HG02852 (cell line): ENCODE measurements at regions not wholly inside any gene's neighbourhood (a gene's known extent, or its start where the extent isn't known, plus 50 kb on each side); places are given as distances from the start of the nearest gene placed in this dataset.
"Not testable (repeated sequence)": the region's sequence is repeated elsewhere in the genome, so short reads cannot be mapped to it uniquely, and the experiment has no call there.

ENCODE experiments used
- ATAC-seq: cut with Tn5 transposase; IDR thresholded peaks from one replicate; pipeline ENCODE4 v1.9.1; 2021; ENCODE audit warnings: mild to moderate bottlenecking, moderate library complexity; ENCODE audit not compliant: unreplicated experiment

DNA sequence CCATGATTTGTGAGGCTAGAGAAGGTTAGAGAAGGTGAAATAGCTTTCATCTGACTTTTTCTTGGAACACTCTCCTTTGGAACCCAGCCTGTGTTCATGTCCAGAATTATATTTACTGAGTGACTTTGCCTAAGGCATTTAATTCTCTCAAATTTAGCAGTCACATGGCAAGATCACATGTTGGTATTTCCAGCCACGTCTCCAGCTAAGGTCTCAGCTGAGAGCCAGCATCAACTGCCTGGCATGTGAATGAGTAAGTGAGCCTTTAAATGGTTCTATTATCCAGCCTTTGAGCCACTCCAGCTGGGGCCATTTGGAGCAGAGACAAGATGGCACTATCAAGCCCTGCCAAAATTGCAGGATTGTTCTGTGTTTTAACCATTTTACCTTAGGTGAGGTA is 130.2 kb upstream of the SGO1 start:
- no peak for ATAC-seq

DNA sequence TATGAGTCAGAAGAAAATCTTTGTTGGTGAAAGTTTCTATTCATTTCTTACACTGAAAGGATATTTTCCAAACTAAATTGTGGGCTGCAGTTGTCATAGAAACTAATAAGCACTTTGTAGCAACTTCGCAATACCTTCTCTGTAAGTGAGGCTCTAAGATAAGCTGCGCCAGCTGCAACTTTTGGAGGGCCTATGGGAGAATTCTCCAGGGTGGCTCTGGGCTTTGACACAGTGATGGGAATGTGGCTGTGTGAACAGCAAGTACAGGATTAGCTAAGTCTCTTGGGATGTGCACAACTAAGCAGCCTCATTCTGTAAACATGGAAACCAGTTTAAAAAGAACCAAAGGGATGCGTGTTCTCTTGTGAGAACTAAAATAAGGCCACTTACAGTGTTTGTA is 124.6 kb upstream of the SGO1 start:
- ATAC-seq = no peak

DNA sequence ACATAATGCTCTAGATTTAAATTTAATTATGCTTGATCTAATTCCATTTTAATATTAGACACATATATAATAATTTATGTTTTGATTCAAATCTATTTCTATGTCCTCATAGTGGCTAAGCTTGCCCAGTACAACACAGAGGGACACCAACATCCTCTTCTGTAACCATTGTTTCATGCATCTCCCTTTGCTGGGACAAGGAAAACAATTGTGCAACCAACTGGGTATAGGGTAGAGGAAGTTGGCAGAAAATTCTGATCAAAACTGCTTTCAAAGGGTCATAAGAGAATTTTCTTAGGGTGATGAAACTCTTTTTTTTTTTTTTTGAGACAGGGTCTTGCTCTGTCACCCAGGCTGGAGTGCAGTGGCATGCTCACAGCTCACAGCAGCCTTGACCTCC is 121.4 kb upstream of the SGO1 start:
- ATAC-seq = no peak

DNA sequence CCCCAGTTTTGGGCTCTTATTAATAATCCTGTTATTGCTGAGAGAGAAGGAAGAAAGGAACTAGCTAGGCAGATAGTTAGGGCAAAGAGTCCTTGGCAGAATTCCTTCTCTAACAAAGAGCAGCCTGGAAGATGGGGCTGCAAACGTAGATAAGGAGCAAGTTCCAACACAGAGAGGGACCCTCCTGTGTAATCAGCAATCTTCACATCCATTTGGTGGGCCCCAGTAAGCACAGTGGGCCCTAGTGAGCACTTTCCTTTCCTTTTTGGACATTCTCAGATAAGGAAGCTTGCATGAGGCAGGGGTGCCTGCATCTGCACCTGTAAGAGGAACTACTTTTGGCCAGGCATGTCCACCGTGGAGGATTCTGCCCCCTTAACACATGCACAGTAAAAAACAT is 119.6 kb upstream of the SGO1 start:
- no peak for ATAC-seq

DNA sequence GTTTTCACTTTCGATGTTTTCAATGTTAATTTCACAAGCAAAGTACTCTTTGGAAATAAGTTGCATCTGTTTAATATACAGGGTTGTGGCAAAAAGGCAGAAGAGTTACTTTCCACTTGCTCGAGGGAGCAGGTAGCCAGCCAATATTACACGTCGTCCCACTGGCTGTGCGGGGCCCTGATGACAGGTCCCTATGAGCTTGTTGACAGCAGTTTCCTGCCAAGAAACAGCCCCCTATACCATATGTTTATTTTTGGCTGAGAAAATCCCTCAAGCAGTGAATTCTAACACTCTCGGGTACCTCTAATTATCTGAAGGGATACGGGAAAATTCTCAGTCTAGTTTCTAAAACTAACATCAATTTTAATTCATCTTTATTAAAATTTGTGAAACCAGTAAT is 116.8 kb upstream of the SGO1 start:
- no peak for ATAC-seq

DNA sequence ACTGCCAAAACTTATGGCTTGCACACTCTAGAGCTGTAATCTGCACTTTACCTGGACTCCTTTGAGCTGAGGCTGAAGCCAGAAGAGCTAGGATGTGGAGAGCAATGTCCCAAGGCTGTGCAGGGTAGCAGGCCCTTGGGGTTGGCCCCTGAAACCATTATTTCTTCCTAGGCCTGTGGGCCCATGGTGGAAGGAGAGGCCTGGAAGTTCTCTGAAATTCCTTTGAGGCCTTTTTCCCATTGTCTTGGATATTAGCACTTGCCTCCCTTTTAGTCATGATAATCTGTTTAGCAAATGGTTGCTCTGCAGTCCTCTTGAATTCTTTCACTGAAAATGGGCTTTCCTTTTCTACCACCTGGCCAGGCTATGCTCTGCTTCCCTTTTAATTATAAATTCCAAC is 102.0 kb upstream of the SGO1 start:
- ATAC-seq = no peak

DNA sequence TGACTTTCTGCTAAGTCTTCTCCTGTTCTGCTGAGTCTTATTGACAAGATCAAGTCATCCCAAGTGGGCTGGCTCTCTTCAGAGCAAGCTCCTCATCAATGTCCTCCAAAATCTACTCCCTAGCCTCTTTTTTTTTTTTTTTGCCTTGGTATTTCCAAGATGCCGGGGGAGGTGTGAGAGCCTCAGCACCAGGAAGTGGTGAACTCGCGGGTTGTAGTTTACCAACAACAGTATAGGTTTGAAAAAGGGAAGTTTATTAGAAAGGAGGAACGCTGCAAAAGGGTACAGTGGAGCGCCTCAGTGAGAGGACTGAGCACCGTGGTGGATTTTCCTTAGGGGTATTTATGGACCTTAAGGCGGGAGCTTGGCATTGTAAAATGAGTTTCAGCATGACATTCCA is 94.3 kb upstream of the SGO1 start:
- no peak for ATAC-seq

DNA sequence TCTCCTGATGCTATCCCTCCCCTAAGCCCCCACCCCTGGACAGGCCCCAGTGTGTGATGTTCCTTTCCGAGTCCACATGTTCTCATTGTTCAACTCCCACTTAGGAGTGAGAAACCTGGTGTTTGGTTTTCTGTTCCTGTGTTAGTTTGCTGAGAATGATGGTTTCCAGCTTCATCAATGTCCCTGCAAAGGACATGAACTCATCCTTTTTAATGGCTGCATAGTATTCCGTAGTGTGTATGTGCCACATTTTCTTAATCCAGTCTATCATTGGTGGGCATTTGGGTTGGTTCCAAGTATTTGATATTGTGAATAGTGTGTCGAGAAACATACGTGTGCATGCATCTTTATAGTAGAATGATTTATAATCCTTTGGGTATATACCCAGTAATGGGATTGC is 80.0 kb upstream of the SGO1 start:
- not testable (repeated sequence) for ATAC-seq

DNA sequence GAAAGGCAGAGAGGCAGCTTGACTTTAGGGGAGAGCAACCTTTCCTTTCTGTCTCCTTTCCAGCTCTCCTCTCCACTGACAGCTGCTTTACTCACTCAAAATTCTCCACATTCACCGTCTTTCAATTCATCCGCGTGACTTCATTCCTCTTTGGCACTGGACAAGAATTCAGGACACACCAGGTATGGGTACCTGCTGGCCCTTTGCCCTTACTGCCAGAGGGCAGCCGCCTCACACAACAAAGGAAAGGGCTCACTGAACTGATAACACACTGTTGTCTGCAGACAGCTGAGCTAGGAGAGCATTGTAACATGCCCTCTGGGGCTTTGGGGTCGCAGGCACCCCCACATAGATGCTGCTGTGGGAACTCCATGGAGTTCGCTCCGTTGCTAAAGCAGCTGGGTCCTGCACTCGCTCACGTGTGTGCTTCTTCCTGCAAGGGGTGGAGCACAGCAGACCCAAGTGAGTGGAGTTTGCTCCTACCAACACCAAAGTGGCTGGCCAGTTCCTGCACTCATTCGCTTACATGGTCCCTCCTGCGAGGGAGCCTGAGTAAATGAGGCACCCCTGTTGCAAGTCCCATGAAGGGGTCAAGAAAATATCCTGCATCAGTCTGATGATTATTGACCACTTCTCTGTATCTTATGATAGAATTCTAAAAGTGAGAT is 79.0 kb upstream of the SGO1 start:
- ATAC-seq = no peak

DNA sequence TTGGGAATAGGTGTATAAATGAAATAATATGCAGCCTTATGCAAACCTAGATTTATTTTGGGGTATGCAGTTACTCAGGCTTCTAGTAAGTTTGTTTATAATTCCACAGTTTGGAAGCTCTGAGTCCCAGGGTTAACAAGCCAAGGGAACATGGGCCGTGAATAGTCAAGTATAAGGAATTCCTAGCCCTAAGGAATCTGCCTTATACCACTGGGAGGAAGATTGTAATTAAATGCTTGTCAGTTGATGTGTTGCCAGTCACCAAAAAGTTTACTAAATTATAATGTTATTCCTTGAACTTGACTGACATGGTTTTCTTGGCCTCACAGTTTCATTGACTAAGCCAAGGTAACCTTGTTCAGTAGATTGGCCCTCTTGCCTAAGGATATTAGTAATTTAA is 72.4 kb upstream of the SGO1 start:
- ATAC-seq = no peak

DNA sequence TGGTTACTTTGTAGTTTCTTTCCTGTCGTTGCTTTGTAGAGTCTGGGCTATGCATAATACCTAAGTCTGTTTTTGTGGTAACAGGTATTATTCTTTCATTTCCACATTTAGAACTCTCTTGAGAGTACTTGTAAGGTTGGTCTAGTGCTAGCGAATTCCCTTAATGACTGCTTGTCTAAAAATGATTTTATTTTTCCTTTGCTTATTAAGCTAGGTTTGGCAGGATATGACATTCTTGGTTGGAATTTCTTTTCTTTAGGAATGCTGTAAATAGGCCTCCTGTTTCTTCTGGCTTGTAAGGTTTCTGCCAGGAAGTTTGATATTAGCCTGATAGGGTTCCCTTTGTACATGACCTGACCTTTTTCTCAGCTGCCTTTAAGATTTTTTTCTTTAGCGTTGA is 70.1 kb upstream of the SGO1 start:
- peak; percentile 92 for ATAC-seq

DNA sequence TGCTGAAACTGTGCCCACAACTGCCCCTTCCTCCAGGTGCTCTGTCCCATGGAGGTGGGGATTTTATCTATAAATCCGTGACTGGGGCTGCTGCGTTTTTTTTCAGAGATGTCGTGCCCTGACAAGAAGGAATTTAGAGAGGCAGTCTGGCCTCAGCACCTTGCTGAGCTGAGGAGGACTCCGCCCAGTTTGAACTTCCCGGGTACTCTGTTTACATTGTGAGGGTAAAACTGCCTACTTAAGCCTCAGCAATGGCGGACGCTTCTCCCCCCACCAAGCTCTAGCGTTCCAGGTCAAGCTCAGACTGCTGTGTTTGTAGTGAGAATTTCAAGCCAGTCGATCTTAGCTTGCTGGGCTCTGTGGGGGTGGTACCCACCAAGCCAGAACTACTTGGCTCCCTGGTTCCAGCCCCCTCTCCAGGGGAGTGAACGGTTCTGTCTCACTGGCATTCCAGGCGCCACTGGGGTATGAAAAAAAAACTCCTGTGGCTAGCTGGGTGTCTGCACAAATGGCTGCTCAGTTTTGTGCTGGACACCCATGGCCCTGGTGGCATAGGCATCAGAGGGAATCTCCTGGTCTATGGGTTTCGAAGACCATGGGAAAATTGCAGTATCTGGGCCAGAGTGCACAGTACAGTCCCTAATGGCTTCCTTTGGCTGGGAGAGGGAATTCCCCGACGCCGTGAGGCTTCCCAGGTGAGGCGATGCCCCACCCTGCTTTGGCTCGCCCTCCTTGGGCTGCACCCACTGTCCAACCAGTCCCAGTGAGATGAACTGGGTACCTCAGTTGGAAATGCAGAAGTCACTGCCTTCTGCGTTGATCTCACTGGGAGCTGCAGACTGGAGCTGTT is 68.5 kb upstream of the SGO1 start:
- ATAC-seq = no peak

DNA sequence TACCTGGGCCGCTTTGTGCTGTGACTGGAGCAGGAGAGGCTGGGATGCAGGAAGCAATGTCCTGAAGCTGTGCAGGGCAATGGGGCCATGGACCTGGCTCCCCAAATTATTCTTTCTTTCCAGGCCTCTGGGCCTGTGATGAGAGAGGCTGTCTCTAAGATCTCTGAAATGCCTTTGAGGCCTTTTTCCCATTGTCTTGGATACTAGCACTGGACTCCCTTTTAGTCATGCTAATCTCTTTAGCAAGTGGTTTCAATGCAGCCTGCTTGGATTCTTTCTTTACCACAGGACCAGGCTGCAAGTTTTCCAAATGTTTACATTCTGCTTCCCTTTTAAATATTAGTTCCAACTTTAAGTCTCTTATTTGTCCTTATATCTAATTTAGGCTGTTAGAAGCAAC is 64.8 kb upstream of the SGO1 start:
- ATAC-seq = no peak

DNA sequence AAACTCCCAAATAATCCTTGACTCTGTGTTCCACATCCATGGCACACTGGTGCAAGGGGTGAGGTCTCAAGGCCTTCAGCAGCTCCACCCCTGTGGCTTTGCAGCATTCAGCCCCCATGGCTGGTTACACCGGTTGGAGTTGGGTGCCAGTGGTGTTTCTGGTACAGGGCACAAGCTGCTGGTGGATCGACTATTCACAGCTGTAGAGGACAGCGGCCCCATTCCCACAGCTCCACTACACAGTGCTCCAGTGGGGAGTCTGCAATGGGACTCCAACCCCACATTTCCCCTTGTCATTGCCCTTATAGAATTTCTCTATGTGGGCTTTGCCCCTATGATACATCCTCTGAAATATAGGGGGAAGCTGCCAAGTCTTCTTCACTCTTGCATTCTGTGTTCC is 64.3 kb upstream of the SGO1 start:
- no peak for ATAC-seq

DNA sequence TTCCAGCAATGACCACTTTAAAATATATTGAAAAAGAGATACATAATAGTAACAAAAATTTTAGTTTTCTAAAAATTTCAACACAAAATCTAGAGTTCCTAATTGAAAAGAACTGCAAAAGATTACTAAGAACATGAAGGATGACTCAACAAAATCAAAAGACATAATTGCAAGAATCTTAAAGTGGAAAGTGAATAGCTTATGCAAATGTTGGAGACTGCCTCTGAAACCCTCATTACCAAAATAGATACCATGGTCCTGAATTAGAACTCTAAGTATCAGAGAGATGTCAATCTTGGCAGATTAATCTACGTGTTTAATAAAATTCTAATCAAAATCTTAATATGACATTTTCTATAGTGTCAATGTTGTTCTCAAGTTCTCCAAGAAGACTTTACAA is 60.7 kb upstream of the SGO1 start:
- peak; percentile 90 for ATAC-seq

DNA sequence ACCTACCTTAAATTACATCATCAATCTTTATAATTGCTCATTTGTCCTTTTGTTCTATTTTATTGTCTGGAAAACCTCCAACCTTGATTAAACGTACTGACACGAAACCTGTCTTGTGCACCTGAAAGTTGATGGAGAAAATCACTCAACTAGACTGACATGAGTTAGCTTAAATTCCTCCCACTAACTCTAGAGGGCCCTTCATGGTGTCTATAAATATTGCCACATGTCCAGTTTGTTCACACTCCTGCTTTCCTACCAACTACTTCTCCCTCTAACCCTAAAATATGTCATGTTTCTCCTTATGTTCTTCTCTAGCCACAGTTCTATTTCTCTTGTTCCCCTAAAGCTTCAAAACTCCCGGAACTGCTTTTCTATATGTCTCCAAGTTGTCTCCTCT is 59.8 kb upstream of the SGO1 start:
- ATAC-seq = no peak

DNA sequence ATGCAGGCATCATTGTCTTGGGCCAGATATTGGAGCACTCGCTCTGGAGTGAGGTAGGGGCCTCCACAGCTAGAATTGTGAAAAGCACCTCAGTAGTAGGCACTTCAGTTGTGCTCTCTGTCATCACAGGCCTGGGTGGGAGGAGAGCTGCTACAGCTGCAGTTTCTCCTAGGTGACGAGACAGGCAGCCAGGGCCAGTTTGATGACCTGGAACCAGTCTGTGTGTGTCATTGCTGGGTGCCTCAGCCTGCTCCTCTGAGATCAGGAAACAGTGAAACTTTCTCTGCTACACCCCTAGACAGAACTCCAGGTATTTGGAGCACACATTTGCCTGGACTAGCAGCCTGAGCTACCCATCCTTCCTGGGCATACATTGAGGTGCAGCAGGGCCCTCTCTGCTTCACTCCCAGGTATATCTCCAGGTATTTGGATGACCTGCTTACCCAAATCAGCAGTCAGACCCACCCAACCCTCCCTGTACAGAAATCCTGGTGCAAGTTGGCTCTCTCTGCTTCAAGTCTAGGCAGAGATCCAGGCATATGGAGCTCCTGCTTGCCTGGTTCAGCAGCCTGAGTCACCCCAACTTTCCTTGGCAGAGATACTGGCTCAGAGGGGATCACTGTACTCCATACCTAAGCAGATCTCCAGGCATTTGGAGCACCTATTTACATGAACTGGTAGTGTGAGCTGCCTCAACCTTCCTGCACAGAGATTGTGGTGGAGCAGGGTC is 54.3 kb upstream of the SGO1 start:
- ATAC-seq = no peak

DNA sequence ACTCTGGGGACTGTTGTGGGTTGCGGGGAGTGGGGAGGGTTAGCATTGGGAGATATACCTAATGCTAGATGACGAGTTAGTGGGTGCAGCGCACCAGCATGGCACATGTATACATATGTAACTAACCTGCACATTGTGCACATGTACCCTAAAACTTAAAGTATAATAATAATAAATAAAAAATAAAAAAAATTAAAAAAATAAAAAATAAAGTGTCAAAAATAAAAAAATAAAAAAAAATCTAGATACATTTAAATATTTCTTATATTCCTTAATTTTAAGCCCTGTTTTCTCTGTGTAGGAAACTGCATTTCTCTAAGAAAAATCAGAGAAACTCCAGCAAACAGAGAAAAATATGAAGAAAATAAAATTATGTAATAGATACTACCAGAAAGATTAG is 52.2 kb upstream of the SGO1 start:
- ATAC-seq = not testable (repeated sequence)

DNA sequence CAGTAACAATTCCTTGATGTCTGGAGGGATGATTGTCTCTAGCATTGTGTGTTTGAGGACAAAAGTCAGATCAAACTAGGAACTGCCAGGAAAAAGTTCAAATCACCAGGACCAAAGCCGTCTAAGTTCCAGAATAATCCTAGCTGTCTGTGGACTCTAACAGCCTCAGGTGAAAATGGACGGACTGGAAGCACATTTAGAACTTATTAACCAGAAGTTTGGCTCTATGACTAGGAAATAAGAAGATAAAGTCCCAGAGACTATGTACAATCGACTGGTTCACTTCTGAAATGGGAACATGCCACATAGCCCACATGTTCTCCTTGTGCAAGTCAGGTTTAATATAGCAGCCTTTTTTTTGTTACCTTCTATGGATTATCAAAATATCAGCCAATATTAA is 50.6 kb upstream of the SGO1 start:
- no peak for ATAC-seq
